GM12874 (cell line): ENCODE measurements at regions not wholly inside any gene's neighbourhood (a gene's known extent, or its start where the extent isn't known, plus 50 kb on each side); places are given as distances from the start of the nearest gene placed in this dataset.

Source experiments
- TF ChIP-seq, protein P1 (sequence below): IDR thresholded peaks from 2 replicates; pipeline ENCODE4 v1.5.1; 2011; ENCODE audit warnings: low read depth, mild to moderate bottlenecking, control low read depth, low read length, moderate library complexity; ENCODE audit not compliant: insufficient read depth

DNA sequence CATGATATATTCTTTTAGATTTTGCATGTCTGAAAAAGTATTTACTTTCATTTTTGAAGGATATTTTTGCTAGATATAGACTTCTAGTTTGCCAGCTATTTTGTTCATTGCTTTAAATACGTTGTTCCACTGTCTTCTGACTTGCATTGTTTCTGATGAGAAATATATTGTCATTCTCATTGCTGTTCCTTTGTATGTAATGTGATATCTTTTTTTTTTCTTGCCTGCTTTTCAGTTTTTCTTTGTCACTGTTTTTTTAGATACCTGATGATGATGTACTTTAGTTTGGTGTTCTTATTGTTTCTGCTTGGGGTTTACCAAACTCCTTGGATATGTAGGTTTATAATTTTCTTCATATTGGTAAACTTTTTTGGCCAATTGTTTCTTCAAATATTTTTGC, 107.9 kb downstream of the SNAPC1 start:
- TF ChIP-seq, protein P1, sequence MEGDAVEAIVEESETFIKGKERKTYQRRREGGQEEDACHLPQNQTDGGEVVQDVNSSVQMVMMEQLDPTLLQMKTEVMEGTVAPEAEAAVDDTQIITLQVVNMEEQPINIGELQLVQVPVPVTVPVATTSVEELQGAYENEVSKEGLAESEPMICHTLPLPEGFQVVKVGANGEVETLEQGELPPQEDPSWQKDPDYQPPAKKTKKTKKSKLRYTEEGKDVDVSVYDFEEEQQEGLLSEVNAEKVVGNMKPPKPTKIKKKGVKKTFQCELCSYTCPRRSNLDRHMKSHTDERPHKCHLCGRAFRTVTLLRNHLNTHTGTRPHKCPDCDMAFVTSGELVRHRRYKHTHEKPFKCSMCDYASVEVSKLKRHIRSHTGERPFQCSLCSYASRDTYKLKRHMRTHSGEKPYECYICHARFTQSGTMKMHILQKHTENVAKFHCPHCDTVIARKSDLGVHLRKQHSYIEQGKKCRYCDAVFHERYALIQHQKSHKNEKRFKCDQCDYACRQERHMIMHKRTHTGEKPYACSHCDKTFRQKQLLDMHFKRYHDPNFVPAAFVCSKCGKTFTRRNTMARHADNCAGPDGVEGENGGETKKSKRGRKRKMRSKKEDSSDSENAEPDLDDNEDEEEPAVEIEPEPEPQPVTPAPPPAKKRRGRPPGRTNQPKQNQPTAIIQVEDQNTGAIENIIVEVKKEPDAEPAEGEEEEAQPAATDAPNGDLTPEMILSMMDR: no peak

DNA sequence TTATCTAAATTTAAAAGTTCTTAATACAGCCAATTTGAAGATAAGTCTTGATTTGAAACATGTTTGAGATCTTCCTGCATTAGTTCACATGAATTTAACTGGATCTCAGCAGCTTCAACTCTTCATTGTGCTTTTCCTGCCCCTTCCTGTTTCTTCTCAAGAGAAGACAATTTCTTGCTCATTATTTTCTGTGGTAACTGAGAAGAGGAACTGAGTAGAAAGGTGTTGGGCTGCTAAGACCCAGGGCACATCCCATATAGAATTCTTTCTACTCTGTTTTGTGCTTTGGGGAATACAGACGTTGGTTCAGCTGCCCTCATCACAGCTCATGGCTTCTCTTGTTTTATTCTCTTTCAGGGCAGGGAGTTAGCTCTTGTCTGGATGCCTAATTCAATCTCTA, 110.2 kb downstream of the SNAPC1 start:
- TF ChIP-seq, protein P1: no peak

DNA sequence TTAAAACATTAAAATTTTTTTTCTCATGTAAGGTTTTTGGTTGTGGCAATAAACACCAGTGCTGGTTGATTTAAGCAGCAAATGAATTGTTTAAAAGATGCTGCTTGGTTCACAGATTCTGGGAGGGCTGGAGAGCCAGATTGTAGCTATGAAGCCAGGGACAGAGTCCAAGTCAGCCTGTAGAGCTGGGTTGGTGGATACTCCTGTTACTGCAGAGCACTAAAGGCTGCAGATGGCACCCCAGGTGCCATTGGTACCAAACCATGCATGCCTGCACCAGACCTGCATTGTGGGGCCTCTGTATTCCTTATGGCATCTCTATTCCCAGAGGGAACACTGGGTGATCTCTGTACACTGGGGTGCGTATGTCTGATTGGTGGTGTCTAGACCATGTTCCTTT, 113.3 kb downstream of the SNAPC1 start:
- TF ChIP-seq, protein P1: no peak

DNA sequence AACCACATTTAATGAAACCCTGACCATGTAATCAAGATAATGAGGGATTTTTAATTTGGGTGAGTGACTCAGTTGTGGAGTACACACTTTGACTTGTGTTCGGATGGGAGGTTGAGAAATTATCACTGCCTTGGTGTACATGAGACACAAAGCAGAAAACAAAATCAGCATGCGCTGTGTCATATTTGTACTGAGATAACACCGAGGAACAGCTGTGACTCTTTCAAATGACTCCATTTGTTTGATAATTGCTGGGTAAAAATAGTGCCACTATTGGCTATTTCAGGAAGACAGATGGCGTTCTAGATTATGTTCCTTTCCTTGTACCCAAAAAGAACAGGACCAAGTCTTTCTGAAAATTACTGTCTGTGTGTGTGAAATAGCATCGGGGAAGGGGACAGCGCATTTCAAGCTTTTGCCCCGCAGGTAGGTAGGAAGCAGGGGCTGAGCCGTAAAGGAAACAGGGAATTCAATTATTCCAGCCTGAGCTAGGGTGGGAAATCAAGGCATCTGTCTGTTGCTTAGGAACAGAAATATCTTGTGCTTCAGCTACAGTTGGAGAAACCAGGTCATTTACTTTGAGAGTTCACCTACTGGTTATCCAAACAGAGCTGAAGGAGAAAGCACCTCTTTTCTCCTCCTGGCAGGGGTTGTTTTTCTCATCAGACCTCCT, 114.3 kb downstream of the SNAPC1 start:
- TF ChIP-seq, protein P1: no peak

DNA sequence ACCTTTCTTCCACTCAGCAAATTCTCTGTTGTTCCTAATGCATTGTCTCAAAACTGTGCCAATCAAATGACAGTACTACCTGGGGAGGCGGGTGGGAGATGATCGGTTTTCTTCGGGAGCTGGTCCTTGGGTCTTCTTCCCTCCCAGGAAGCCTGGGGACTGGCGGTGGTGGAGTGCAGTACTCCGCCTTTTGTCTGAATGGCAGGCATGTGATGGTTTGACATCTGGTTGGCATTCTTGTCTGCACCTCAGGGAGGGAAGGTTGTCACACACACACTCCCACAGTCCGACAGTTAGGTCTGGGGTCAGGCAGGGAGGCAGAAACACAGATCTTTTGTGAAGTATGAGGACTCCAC, 114.8 kb downstream of the SNAPC1 start:
- TF ChIP-seq, protein P1: no peak

DNA sequence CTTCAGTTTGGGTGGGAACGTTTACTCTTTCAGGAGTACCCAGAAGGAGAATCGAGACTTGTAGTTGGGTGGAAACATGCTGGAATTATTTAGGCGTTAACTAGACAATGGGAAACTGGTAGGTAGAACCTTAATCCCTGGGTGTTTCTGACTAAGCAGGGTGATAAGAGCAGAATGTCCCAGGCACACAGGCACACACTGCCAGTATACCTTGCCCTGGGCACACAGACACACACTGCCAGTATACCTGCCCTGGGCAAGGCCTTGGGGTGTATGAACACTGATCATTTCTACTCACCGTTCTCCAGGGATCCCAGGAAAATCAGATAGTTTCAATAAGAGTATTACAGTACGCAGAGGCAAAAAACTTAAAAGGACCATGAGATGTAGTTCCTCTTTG, 115.5 kb downstream of the SNAPC1 start:
- TF ChIP-seq, protein P1: no peak

DNA sequence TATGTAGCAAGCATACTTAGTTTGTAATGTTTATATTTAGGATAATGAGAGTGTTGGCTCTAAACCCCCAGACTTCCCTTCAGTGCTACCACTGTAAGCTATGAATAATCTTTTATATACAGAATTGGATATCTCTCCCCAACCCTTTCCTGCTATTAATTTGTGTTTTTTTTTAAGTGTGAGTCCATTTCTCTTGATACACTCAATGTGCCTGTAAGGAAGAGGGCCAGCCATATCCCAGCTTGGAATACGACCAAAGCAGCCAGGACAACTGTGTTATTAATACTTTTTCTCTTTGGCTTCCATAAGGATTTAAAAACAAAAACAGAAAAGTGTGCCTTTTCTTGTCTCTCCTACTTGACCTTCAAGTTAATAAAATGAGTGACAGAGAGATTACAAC, 116.7 kb downstream of the SNAPC1 start:
- TF ChIP-seq, protein P1: no peak

DNA sequence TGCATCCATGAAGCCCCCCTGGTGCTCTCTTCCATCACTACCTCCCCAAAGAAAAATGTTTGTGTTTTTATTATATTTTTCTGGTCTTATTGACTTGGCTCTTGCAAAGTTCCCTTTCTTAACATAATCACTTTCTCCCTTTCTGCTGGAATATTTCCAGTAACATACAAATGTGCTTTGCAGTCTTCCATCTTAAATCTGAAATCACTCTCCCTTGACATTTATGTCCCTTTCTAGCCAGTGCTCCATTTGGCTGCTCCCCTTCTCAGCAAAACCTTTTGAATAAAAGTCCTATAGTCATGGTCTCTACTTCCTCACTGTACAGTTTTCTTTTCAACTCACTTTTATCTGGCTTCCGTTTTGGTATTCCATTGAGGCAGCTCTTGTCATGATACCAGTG, 118.8 kb downstream of the SNAPC1 start:
- TF ChIP-seq, protein P1: no peak
